GM20000 (cell line): ENCODE measurements at regions not wholly inside any gene's neighbourhood (a gene's known extent, or its start where the extent isn't known, plus 50 kb on each side); places are given as distances from the start of the nearest gene placed in this dataset.

Experiments used
- DNase-seq: peaks from one replicate; pipeline ENCODE4 v3.0.0; 2012; ENCODE audit warnings: low spot score
- TF ChIP-seq, protein P1 (sequence below): IDR thresholded peaks from 2 replicates; pipeline ENCODE4 v1.5.1; 2012; ENCODE audit warnings: mild to moderate bottlenecking, control low read depth; ENCODE audit errors: extremely low read depth, missing control alignments

- TF ChIP-seq, protein P1, sequence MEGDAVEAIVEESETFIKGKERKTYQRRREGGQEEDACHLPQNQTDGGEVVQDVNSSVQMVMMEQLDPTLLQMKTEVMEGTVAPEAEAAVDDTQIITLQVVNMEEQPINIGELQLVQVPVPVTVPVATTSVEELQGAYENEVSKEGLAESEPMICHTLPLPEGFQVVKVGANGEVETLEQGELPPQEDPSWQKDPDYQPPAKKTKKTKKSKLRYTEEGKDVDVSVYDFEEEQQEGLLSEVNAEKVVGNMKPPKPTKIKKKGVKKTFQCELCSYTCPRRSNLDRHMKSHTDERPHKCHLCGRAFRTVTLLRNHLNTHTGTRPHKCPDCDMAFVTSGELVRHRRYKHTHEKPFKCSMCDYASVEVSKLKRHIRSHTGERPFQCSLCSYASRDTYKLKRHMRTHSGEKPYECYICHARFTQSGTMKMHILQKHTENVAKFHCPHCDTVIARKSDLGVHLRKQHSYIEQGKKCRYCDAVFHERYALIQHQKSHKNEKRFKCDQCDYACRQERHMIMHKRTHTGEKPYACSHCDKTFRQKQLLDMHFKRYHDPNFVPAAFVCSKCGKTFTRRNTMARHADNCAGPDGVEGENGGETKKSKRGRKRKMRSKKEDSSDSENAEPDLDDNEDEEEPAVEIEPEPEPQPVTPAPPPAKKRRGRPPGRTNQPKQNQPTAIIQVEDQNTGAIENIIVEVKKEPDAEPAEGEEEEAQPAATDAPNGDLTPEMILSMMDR: no peak
- no peak for DNase-seq
Observed at GRCh38 chr20:11235058-11235457, 561.3 kb upstream of the JAG1 start.

- DNase-seq: no peak
Observed at GRCh38 chr20:11242320-11242719, 568.5 kb upstream of the JAG1 start.

DNA sequence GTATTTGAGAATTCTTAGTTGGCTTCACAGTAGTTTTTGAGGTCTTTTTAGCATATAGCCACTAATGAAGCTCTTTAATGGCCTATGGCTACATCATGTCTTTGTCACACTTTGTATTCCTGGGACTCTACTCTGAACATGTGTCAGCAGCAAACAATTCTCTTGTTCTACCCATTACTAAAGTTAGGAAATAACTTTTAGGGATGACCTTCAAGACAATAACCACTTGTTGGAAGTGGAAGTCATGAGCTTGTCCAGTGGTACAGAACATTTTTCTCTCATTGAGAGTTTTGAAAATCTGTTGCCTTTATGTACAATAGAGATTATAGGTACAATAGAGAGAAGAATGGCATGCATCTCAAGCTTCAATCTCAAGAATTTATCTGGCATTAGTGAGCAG is 571.6 kb upstream of the JAG1 start:
- TF ChIP-seq, protein P1: no peak
- no peak for DNase-seq

More at GRCh38 chr20:11242320-11242719, 568.5 kb upstream of the JAG1 start:
- TF ChIP-seq, protein P1: no peak

GRCh38 chr20:11246251-11246775 is 572.5 kb upstream of the JAG1 start:
- no peak for DNase-seq
- TF ChIP-seq, protein P1: no peak

GRCh38 chr20:11247046-11248010 is 573.5 kb upstream of the JAG1 start:
- no peak for DNase-seq
- TF ChIP-seq, protein P1: no peak

- TF ChIP-seq, protein P1: no peak
- DNase-seq: no peak
Observed at GRCh38 chr20:11248011-11248409, 574.2 kb upstream of the JAG1 start.

GRCh38 chr20:11248687-11249638 is 575.2 kb upstream of the JAG1 start:
- TF ChIP-seq, protein P1: no peak
- DNase-seq: no peak
